ENCODE measurements at regions not wholly inside any gene's neighbourhood (a gene's known extent, or its start where the extent isn't known, plus 50 kb on each side); places are given as distances from the start of the nearest gene placed in this dataset.

DNA sequence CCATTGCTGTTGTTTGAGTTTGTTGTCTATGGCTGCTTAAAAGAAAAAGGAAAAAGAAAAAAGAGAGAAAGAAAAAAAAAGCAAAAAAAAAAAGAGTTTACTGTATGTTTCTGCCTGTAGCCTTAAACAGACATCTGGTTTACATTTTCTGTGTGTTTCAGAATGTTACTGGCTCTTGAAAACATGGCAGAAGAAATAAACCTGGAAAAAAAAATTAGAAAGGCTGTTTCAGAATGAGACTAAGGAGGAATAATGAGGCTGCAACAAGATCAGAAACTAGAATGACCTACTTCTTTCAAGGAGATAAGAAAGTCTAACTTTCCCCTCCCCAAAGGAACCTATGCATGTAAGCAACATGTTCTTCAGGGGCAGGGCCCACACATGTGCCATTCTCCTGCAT is 292.1 kb downstream of the DIPK2A start:
- H3K79me2 ChIP-seq (ENCODE audit: insufficient read depth, low read length) = no peaks in the 10 kb centered on the region
- Mint-ChIP-seq H3K4me1 (no peaks in the 10 kb centered on the region), H3K27ac (no peak overlapping the region), H3K36me3 (no peaks in the 10 kb centered on the region), H3K4me3 (no peak overlapping the region), H3K9me3 (no peaks in the 10 kb centered on the region), H3K27me3 (ENCODE audit: low read depth in 3 of 3) (peaks cover 0 to 6% (median 4%) of the 10 kb centered on the region in 3 donors)
- no peak overlapping the region for H3K4me2 ChIP-seq (replicated peaks; ENCODE audit: extremely low read depth, low read length, poor library complexity, severe bottlenecking)
- no peaks in the 10 kb centered on the region for H3K36me3 ChIP-seq (replicated peaks in 1 of 2; ENCODE audit: control insufficient read depth in 1 of 2, insufficient read depth in 2 of 2, low read length in 2 of 2)
- no peak for DNase-seq
- H3K9me3 ChIP-seq (replicated peaks in 1 of 2; ENCODE audit: control insufficient read depth in 1 of 2, insufficient read depth in 1 of 2, low read length in 2 of 2) = no peaks in the 10 kb centered on the region
- H3K4me1 ChIP-seq (ENCODE audit: control insufficient read depth in 1 of 2, insufficient read depth in 2 of 2, low read length in 2 of 2) = no peaks in the 10 kb centered on the region
- H3K9ac ChIP-seq (ENCODE audit: insufficient read depth, low read length, poor library complexity, severe bottlenecking) = no peak overlapping the region
- H3K27ac ChIP-seq (ENCODE audit: low read depth in 1 of 2, low read length in 2 of 2) = no peak overlapping the region
- H4K20me1 ChIP-seq (ENCODE audit: insufficient read depth, low read length) = no peaks in the 10 kb centered on the region
- TF ChIP-seq, protein P1, sequence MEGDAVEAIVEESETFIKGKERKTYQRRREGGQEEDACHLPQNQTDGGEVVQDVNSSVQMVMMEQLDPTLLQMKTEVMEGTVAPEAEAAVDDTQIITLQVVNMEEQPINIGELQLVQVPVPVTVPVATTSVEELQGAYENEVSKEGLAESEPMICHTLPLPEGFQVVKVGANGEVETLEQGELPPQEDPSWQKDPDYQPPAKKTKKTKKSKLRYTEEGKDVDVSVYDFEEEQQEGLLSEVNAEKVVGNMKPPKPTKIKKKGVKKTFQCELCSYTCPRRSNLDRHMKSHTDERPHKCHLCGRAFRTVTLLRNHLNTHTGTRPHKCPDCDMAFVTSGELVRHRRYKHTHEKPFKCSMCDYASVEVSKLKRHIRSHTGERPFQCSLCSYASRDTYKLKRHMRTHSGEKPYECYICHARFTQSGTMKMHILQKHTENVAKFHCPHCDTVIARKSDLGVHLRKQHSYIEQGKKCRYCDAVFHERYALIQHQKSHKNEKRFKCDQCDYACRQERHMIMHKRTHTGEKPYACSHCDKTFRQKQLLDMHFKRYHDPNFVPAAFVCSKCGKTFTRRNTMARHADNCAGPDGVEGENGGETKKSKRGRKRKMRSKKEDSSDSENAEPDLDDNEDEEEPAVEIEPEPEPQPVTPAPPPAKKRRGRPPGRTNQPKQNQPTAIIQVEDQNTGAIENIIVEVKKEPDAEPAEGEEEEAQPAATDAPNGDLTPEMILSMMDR (IDR thresholded peaks at IDR 0.05) = no peak
- H2AFZ ChIP-seq (ENCODE audit: insufficient read depth, low read depth, low read length, poor library complexity, severe bottlenecking) = no peak overlapping the region
- H3K27me3 ChIP-seq (ENCODE audit: control insufficient read depth in 2 of 2, insufficient read depth in 2 of 2, low read length in 2 of 2) = no peaks in the 10 kb centered on the region
- intact Hi-C loops (cut with micrococcal nuclease) = no loop called here
- no peak overlapping the region for H3K4me3 ChIP-seq (replicated peaks in 1 of 3; ENCODE audit: low read depth in 2 of 3, low read length in 3 of 3)

DNA sequence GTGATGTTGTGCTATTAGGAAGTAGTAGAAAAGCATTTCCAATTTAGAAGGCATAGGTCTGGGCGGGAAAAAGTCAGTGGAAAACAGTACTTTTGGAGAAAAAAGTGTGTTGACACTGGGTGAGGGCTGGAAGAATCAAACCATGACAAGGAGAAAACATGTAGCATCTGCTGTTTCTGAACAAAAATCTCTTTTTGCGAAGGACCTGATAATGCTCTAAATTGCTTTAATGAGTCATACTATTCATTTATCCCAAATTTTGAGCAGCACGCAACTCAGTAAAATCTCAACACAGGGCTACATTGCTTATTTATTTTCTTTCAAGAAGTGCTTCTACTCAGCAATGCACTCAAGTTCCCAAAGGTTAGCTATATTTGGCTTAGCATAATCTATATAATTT is 292.7 kb downstream of the DIPK2A start:
- no peak for DNase-seq
- Histone ChIP-seq H3K27me3 (ENCODE audit: control insufficient read depth in 2 of 2, insufficient read depth in 2 of 2, low read length in 2 of 2) (no peaks in the 10 kb centered on the region), H2AFZ (ENCODE audit: insufficient read depth, low read depth, low read length, poor library complexity, severe bottlenecking) (no peak overlapping the region), H3K27ac (ENCODE audit: low read depth in 1 of 2, low read length in 2 of 2) (no peak overlapping the region), H4K20me1 (ENCODE audit: insufficient read depth, low read length) (no peaks in the 10 kb centered on the region), H3K79me2 (ENCODE audit: insufficient read depth, low read length) (no peaks in the 10 kb centered on the region), H3K4me3 (replicated peaks in 1 of 3; ENCODE audit: low read depth in 2 of 3, low read length in 3 of 3) (no peak overlapping the region), H3K4me1 (ENCODE audit: control insufficient read depth in 1 of 2, insufficient read depth in 2 of 2, low read length in 2 of 2) (no peaks in the 10 kb centered on the region), H3K4me2 (replicated peaks; ENCODE audit: extremely low read depth, low read length, poor library complexity, severe bottlenecking) (no peak overlapping the region), H3K36me3 (replicated peaks in 1 of 2; ENCODE audit: control insufficient read depth in 1 of 2, insufficient read depth in 2 of 2, low read length in 2 of 2) (no peaks in the 10 kb centered on the region), H3K9ac (ENCODE audit: insufficient read depth, low read length, poor library complexity, severe bottlenecking) (no peak overlapping the region), H3K9me3 (replicated peaks in 1 of 2; ENCODE audit: control insufficient read depth in 1 of 2, insufficient read depth in 1 of 2, low read length in 2 of 2) (no peaks in the 10 kb centered on the region)
- Mint-ChIP-seq H3K4me1 (no peaks in the 10 kb centered on the region), H3K9me3 (peaks cover 0 to 2% (median 0%) of the 10 kb centered on the region in 7 donors), H3K4me3 (no peak overlapping the region), H3K27ac (no peak overlapping the region), H3K27me3 (ENCODE audit: low read depth in 3 of 3) (peaks cover 0 to 6% (median 4%) of the 10 kb centered on the region in 3 donors), H3K36me3 (no peaks in the 10 kb centered on the region)
- WGBS (ENCODE audit: insufficient coverage) = 100% methylated on average over 2 of the region's 3 CpGs
- intact Hi-C loops (cut with micrococcal nuclease) = no loop called here
- TF ChIP-seq, protein P1 (IDR thresholded peaks at IDR 0.05) = no peak

Measured in CD14-positive monocyte (primary cell).